Vagina (tissue), 2 donors: ENCODE measurements at regions not wholly inside any gene's neighbourhood (a gene's known extent, or its start where the extent isn't known, plus 50 kb on each side); places are given as distances from the start of the nearest gene placed in this dataset.

Experiments
- CTCF ChIP-seq, 3 experiments: fragments of 450-650 bp in 2 of 3; fragments of 200-600 bp in 1 of 3; sonication (generic) in 1 of 3; IDR thresholded peaks; one replicate each; pipeline ENCODE4 v1.5.1; 2017 to 2019; ENCODE audit warnings: antibody characterized with exemption in 3 of 3, mild to moderate bottlenecking in 2 of 3, moderate library complexity in 2 of 3
- POLR2A ChIP-seq, 2 donors: fragments of 450-650 bp; IDR thresholded peaks; one replicate each; pipeline ENCODE4 v1.6.1; 2017; ENCODE audit warnings: antibody characterized with exemption in 2 of 2, mild to moderate bottlenecking in 2 of 2, moderate library complexity in 2 of 2
- POLR2AphosphoS5 ChIP-seq, 2 donors: sonication (generic); formaldehyde crosslinking; IDR thresholded peaks; one replicate each; pipeline ENCODE4 v1.9.0; 2017; ENCODE audit warnings: antibody characterized with exemption in 2 of 2, mild to moderate bottlenecking in 2 of 2, low read depth in 1 of 2; ENCODE audit not compliant: insufficient read depth in 1 of 2

- TF ChIP-seq CTCF (IDR thresholded peaks at IDR 0.05) = no peak
- no peak for TF ChIP-seq POLR2A (IDR thresholded peaks at IDR 0.05)
- TF ChIP-seq POLR2AphosphoS5 (IDR thresholded peaks at IDR 0.05; ENCODE audit: insufficient read depth in 1 of 2, low read depth in 1 of 2) = no peak
These were observed 596.2 kb upstream of the DAB2 start for GRCh38 chr5:40021007-40021406.
